Hepatocyte (in vitro differentiated cells): ENCODE measurements at regions not wholly inside any gene's neighbourhood (a gene's known extent, or its start where the extent isn't known, plus 50 kb on each side); places are given as distances from the start of the nearest gene placed in this dataset.

Source experiments
- EZH2phosphoT487 ChIP-seq: fragments of 200-600 bp; sonication (generic); IDR thresholded peaks from one replicate; pipeline ENCODE4 v1.6.1; 2018; ENCODE audit warnings: antibody characterized with exemption, mild to moderate bottlenecking, low read depth, moderate library complexity; ENCODE audit not compliant: unreplicated experiment, severe bottlenecking
- TF ChIP-seq, protein P1 (sequence below): fragments of 200-600 bp; sonication (generic); IDR thresholded peaks from 2 replicates; pipeline ENCODE4 v1.5.1; 2016; ENCODE audit warnings: antibody characterized with exemption, mild to moderate bottlenecking; ENCODE audit not compliant: poor library complexity

DNA sequence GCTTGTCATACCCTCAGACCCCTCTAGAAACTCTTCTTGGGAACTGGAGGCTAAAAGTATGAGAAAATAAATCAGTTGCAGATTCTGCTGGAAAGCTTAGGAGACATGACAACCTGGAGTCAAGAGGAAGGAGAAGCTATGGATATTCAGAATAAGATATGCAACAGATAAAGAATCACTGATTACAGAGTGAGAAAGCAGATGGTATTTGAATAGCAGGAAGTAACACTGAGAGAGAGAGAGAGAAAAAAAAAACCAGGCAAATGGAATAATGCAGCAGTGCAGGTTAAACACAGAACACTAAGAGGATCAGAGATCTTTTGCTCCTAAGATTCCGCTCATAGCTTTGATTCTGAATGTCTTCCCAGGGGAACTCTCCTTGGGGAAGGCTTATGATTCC lies 1284.1 kb upstream of the NXPH2 start:
- TF ChIP-seq, protein P1, sequence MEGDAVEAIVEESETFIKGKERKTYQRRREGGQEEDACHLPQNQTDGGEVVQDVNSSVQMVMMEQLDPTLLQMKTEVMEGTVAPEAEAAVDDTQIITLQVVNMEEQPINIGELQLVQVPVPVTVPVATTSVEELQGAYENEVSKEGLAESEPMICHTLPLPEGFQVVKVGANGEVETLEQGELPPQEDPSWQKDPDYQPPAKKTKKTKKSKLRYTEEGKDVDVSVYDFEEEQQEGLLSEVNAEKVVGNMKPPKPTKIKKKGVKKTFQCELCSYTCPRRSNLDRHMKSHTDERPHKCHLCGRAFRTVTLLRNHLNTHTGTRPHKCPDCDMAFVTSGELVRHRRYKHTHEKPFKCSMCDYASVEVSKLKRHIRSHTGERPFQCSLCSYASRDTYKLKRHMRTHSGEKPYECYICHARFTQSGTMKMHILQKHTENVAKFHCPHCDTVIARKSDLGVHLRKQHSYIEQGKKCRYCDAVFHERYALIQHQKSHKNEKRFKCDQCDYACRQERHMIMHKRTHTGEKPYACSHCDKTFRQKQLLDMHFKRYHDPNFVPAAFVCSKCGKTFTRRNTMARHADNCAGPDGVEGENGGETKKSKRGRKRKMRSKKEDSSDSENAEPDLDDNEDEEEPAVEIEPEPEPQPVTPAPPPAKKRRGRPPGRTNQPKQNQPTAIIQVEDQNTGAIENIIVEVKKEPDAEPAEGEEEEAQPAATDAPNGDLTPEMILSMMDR: no peak
- TF ChIP-seq EZH2phosphoT487: no peak
